ENCODE measurements at regions not wholly inside any gene's neighbourhood (a gene's known extent, or its start where the extent isn't known, plus 50 kb on each side); places are given as distances from the start of the nearest gene placed in this dataset.
"Not testable (repeated sequence)": the region's sequence is repeated elsewhere in the genome, so short reads cannot be mapped to it uniquely, and the experiment has no call there.

DNA sequence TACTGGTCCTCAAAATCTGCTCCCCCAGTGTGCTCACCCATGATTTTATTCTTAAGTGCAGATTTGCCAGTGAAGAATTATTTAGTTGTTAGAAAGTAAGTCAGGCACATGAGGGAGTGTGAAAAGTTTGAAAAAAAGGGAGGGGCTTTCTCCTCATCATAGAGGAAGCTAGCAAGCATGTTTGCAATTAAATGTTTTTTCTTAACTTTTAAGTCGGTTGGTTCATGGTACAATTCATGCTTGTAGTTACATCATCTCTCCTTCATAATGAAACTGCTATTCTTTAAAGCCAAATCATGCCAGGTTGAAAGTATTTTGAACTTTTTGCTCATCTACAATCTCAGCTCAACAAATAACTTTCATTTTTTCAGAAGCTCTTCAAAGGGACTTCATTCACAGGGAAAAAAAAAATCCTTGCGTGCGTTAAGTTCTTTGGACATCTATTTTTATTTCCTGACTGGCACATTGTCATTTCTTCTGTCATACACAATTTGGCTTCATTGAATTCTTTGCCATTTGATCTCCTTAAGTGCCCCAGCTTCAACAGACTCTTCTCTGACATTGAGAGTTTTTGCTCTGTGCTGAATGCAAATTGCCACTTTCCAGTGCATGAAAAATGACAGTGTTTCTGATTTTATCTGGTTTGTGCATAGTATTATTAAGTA lies 456.9 kb downstream of the TMEM232 start:
- H3K27ac ChIP-seq: no peak overlapping the region
- TF ChIP-seq, protein P1, sequence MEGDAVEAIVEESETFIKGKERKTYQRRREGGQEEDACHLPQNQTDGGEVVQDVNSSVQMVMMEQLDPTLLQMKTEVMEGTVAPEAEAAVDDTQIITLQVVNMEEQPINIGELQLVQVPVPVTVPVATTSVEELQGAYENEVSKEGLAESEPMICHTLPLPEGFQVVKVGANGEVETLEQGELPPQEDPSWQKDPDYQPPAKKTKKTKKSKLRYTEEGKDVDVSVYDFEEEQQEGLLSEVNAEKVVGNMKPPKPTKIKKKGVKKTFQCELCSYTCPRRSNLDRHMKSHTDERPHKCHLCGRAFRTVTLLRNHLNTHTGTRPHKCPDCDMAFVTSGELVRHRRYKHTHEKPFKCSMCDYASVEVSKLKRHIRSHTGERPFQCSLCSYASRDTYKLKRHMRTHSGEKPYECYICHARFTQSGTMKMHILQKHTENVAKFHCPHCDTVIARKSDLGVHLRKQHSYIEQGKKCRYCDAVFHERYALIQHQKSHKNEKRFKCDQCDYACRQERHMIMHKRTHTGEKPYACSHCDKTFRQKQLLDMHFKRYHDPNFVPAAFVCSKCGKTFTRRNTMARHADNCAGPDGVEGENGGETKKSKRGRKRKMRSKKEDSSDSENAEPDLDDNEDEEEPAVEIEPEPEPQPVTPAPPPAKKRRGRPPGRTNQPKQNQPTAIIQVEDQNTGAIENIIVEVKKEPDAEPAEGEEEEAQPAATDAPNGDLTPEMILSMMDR (IDR thresholded peaks at IDR 0.05): no peak
- no peak for TF ChIP-seq POLR2A (IDR thresholded peaks at IDR 0.05)
- H3K27me3 ChIP-seq: no peaks in the 10 kb centered on the region
- no peak overlapping the region for H3K4me3 ChIP-seq
- DNase-seq: no peak
- intact Hi-C loops (cut with DNase I; ENCODE audit: low total_unique reads): no loop called here
- peaks cover 0 to 3% of the 10 kb centered on the region in 2 donors for H3K4me1 ChIP-seq
- H3K36me3 ChIP-seq: no peaks in the 10 kb centered on the region
- no peaks in the 10 kb centered on the region for H3K9me3 ChIP-seq

DNA sequence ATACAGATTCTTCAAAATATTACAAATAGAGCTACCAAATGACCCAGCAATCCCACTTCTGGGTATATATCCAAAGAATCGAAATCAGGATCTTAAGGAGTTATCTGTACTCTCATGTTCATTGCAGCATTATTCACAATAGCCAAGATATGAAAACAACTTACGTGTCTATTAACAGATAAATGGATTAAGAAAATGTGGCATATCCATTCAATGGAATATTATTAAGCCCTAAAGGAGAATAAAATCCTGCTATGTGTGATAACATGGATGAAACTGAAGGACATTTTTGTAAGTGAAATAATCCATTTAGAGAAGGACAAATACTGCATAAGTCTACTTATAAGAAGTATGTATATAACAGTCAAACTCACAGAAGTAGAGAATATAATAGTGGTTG lies 450.6 kb downstream of the TMEM232 start:
- DNase-seq: no peak
- Histone ChIP-seq H3K36me3 (no peaks in the 10 kb centered on the region), H3K4me3 (no peak overlapping the region), H3K27ac (no peak overlapping the region), H3K27me3 (no peaks in the 10 kb centered on the region), H3K9me3 (no peaks in the 10 kb centered on the region), H3K4me1 (no peaks in the 10 kb centered on the region)
- intact Hi-C loops (cut with DNase I; ENCODE audit: low total_unique reads): no loop called here
- TF ChIP-seq POLR2A (IDR thresholded peaks at IDR 0.05): no peak
- TF ChIP-seq, protein P1 (IDR thresholded peaks at IDR 0.05): no peak

DNA sequence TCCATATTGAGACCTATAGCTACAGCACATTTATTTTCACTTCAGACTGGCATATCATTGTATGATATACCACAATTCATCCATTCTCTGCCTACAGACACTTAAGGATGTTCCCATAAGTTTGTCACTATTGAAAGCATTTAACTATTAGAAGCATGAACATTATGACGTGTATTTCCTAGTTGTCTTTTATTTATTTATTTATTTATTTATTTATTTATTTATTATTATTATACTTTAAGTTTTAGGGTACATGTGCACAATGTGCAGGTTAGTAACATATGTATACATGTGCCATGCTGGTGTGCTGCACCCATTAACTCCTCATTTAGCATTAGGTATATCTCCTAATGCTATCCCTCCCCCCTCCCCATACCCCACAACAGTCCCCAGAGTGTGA lies 448.0 kb downstream of the TMEM232 start:
- intact Hi-C loops (cut with DNase I; ENCODE audit: low total_unique reads); H3K4me1 ChIP-seq; H3K27ac ChIP-seq; H3K4me3 ChIP-seq; H3K27me3 ChIP-seq; DNase-seq; H3K36me3 ChIP-seq; H3K9me3 ChIP-seq: not testable (repeated sequence)

DNA sequence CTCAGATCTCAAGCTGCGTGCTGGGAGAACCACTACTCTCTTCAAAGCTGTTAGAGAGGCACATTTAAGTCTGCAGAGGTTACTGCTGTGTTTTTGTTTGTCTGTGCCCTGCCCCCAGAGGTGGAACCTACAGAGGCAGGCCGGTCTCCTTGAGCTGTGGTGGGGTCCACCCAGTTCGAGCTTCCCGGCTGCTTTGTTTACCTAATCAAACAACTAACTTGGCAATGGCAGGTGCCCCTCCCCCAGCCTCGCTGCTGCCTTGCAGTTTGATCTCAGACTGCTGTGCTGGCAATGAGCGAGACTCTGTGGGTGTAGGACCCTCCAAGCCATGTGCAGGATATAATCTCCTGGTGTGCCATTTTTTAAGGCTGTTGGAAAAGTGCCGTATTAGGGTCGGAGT lies 442.4 kb downstream of the TMEM232 start:
- H3K27me3 ChIP-seq; H3K9me3 ChIP-seq; intact Hi-C loops (cut with DNase I; ENCODE audit: low total_unique reads); H3K4me3 ChIP-seq; H3K4me1 ChIP-seq; H3K27ac ChIP-seq; H3K36me3 ChIP-seq; DNase-seq: not testable (repeated sequence)

DNA sequence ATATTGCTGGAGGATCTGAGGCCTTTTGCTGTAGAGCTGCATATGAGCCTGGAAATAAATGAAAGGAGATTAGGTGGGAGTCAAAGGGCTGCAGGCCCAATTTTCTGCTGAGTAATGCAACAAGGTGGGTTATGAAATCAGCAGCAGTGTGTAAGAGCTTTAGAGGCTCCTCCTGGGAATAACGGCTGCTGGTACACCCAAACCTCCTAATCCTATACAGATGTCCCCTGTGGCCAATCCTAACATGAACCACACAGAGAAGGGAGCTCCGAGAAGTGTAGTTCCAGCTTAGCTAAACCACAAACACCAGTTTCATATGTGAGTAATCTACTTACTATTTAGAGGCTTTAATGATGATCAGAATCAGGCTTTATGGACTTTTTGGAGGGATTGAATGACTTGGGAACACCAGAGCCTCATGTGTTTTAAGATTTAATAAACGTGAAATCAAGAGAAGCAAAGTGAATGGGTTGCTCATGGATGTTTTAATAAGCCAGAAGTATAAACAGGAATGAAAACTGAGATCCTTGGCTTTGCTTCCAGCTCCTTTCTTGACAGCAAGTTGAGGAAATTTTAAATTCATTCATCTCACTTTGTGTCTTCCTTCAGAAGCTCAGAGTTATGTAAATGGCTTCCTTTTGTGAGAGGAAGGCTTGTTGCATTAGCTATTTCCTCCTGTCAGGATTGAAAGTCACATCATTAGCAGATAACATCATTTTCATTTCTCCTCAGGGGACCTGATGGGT lies 437.5 kb downstream of the TMEM232 start:
- Histone ChIP-seq H3K36me3 (no peaks in the 10 kb centered on the region), H3K9me3 (no peaks in the 10 kb centered on the region), H3K27ac (no peak overlapping the region), H3K4me3 (no peak overlapping the region), H3K4me1 (no peaks in the 10 kb centered on the region), H3K27me3 (no peaks in the 10 kb centered on the region)
- no peak for TF ChIP-seq POLR2A (IDR thresholded peaks at IDR 0.05)
- TF ChIP-seq, protein P1 (IDR thresholded peaks at IDR 0.05): no peak
- no peak for DNase-seq
- intact Hi-C loops (cut with DNase I; ENCODE audit: low total_unique reads): no loop called here

DNA sequence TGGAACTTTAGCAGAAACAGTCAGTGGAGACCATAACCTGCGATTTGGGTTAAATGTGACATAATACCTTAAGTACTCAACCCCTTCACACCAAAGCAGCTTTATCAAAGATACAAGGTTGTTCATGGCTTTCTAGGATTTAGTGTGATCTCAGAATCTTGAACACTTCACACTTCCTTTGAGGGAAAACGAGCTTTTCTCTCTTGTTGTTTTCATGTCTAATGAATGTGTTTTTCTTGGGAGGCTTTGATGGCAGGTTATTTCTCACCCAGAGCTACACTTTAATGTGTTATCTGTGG lies 437.0 kb downstream of the TMEM232 start:
- no peaks in the 10 kb centered on the region for H3K9me3 ChIP-seq
- H3K4me3 ChIP-seq: no peak overlapping the region
- no peaks in the 10 kb centered on the region for H3K36me3 ChIP-seq
- DNase-seq: no peak
- no peak for TF ChIP-seq POLR2A (IDR thresholded peaks at IDR 0.05)
- TF ChIP-seq, protein P1 (IDR thresholded peaks at IDR 0.05): no peak
- no peaks in the 10 kb centered on the region for H3K4me1 ChIP-seq
- intact Hi-C loops (cut with DNase I; ENCODE audit: low total_unique reads): no loop called here
- H3K27me3 ChIP-seq: no peaks in the 10 kb centered on the region
- H3K27ac ChIP-seq: no peak overlapping the region

Measured in uterus (tissue), 3 donors.